Retinal pigment epithelial cell (primary cell): ENCODE measurements at regions not wholly inside any gene's neighbourhood (a gene's known extent, or its start where the extent isn't known, plus 50 kb on each side); places are given as distances from the start of the nearest gene placed in this dataset.
"Not testable (repeated sequence)": the region's sequence is repeated elsewhere in the genome, so short reads cannot be mapped to it uniquely, and the experiment has no call there.

Experiments
- DNase-seq: peaks from one replicate; pipeline ENCODE4 v3.0.0-alpha.2; 2010; ENCODE audit warnings: low read depth
- H3K4me3 ChIP-seq: 2 replicates; pipeline ENCODE4 v1.5.1; 2011; ENCODE audit warnings: mild to moderate bottlenecking, low read length, control low read depth, moderate library complexity
- TF ChIP-seq, protein P1 (sequence below): conservative IDR thresholded peaks from 2 replicates; pipeline ENCODE4 v1.5.1; 2011; ENCODE audit warnings: low read depth, low read length, control low read depth, inconsistent platforms

DNA sequence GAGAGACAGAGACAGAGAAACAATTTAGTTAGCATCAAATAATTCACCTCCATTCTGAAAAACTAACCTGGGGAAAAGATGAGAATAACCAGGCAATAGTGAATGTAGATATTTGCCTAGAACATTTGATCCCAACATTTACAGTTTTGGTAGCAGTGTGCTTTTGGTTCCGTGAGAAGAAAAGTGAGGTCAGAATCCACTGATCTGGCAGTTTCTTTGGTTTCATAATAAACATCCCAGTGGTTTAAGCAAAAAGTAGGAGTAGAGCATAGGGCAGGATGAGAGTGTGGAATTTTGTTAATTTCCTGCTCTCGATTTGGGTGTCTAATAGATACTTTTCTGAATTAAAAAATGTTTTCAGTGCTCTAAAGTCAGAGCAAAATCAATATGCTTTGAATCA is 887.0 kb downstream of the NR2F1-AS1 start:
- TF ChIP-seq, protein P1, sequence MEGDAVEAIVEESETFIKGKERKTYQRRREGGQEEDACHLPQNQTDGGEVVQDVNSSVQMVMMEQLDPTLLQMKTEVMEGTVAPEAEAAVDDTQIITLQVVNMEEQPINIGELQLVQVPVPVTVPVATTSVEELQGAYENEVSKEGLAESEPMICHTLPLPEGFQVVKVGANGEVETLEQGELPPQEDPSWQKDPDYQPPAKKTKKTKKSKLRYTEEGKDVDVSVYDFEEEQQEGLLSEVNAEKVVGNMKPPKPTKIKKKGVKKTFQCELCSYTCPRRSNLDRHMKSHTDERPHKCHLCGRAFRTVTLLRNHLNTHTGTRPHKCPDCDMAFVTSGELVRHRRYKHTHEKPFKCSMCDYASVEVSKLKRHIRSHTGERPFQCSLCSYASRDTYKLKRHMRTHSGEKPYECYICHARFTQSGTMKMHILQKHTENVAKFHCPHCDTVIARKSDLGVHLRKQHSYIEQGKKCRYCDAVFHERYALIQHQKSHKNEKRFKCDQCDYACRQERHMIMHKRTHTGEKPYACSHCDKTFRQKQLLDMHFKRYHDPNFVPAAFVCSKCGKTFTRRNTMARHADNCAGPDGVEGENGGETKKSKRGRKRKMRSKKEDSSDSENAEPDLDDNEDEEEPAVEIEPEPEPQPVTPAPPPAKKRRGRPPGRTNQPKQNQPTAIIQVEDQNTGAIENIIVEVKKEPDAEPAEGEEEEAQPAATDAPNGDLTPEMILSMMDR = no peak
- DNase-seq = no peak
- H3K4me3 ChIP-seq = no peak overlapping the region

DNA sequence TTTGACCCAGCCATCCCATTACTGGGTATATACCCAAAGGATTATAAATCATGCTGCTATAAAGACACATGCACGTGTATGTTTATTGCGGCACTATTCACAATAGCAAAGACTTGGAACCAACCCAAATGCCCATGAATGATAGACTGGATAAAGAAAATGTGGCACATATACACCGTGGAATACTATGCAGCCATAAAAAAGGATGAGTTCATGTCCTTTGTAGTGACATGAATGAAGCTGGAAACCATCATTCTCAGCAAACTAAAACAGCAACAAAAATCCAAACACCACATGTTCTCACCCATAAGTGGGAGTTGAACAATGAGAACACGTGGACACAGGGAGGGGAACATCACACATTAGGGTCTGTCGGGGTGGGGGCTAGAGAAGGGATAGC is 889.1 kb downstream of the NR2F1-AS1 start:
- not testable (repeated sequence) for DNase-seq, H3K4me3 ChIP-seq

DNA sequence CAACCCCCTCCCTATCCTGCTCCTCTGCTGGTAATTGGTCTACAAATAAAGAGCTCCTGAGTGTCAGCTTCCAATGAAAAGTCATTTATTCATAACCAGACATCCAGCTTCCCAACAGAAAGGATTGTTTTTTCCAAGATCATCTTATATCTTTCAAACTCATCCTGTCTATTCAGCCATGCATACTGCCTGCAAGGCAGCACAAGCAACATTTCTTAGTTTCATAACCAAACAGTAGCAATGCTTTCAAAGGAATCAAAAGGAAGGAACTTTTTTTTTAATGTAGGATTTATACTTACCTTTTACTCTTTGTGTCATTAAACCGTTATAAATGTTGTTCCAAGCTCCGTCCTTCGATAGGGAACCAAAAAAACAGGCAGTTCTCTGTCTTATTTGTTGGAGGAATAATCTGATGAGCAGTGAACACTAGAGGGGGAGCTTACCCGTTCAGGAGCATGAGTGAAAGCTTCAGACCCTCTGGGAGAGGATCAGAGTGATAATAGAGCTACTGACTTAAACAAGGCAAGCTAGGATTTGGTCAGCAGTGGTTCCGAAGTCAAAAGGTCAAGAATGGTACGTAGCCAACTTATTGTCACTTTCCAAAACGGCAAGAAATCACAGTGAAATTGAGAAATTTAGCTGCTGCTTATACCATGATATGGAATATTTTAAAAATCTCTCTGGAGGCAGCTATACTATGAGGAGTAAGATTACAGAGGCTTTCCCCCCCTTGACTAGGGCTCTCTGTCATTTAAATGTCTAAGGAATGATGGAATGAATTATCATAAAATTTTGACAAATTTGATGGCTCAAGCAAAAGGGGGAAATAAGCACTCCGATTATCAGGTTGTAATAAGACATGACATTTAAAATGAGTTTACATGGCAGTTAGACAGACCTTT is 892.9 kb downstream of the NR2F1-AS1 start:
- peak; percentile 28 for DNase-seq
- H3K4me3 ChIP-seq = no peak overlapping the region
- TF ChIP-seq, protein P1 = peak; percentile 63

DNA sequence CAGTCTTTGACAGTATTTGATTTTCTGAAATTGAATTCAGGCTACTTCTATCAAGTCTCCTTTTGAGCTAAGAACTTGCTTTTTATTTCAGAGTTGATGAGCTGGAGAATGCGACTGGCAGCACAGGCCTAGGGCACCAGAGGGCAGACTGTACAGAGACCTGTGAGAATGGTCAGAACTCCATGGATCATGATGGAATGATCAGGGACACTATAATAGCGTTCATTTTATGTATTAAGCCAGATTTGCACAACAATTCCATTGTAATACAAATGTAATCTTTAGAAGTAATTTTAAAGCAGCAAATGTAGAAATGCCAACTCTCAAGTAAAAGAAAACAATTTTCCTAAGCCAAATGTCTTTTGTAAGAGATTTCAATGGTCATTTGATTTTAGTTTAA is 902.4 kb downstream of the NR2F1-AS1 start:
- no peak for DNase-seq
- no peak overlapping the region for H3K4me3 ChIP-seq
- TF ChIP-seq, protein P1 = peak; percentile 64

DNA sequence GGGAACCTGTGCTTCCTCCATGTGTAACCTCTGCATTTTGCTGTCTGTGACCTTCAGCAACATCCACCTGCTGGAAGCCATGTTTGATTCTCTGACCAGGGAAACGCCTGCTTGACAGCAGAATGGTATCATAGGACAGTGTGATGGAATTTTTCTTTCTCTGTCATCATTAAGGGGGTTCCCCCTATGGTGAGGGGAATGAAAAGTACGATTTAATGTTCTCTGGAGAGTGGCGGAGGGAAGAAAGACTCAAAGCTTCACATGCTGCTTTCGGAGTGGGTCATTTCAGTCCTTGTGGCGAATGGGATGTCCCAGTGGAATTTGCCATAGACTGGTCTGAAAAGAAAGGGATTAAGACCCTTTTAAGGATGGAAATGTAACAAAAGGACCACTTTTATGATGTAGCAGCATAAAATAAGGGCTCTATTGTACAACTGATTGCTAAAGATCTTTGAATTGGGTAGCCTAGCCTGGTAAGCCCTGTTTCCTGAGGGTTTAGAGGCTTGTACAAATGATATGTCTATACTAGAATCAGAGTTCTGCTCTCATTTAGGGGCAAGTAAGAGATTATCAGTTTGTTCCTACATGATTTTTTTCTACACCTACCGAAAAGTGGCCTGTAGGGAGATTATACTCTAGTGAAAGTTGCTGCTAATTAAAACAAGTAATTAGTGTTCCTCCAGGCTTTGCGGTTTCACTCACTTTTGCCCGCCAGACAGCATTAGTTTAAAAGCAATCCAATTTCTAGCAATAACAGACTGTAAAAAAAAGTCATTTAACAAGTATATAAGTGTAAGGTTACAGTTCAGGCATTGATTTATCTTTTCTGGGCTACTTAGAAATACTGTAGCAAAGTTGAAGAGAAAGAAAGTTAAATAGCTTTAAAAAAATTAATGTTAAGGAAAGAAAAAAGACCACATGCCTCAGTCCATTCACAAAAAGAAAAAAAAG is 904.5 kb downstream of the NR2F1-AS1 start:
- TF ChIP-seq, protein P1 = no peak
- peak; percentile 27 for DNase-seq
- no peak overlapping the region for H3K4me3 ChIP-seq

DNA sequence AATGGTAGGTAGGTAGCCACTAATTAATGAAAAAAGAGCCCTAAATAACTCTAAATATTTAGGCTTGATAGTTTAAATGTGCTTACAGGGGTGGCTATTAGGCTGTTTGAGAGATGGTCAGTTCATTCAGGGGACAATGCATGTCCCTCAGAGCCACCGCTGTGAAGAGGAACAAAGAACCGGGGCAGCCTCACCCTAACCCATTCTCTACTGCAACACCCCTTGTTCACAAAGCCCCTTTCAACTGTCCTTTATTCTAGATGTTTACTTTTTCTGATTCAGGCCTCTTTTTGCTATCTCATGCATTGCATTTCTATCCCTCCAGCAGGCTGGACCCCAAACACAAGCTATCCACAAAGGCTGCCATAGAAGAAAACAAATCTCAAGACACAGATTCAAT is 906.7 kb downstream of the NR2F1-AS1 start:
- no peak for DNase-seq

DNA sequence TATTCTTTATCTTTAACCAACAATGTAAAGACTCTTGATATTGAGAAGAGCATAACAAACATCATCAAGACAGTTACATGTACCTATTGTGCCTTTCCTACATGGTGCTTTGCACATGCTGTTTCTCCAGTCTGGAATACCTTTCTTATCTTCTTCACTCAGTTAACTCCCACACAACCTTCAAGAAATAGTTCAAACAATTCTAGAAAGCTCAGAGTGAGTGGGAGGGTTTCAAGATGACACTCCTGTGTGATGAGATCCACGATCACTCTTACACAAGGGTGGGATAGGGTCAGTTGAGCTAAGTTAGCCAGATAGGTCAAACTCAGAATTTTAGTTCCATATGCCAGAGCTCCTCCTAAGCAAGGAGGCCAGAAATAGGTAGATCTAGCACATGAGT is 915.5 kb downstream of the NR2F1-AS1 start:
- no peak for DNase-seq
- TF ChIP-seq, protein P1 = no peak
- H3K4me3 ChIP-seq = no peak overlapping the region

More for the DNA sequence above, 906.7 kb downstream of the NR2F1-AS1 start:
- TF ChIP-seq, protein P1 = no peak
- no peak overlapping the region for H3K4me3 ChIP-seq
